ENCODE measurements at regions not wholly inside any gene's neighbourhood (a gene's known extent, or its start where the extent isn't known, plus 50 kb on each side); places are given as distances from the start of the nearest gene placed in this dataset.

DNA sequence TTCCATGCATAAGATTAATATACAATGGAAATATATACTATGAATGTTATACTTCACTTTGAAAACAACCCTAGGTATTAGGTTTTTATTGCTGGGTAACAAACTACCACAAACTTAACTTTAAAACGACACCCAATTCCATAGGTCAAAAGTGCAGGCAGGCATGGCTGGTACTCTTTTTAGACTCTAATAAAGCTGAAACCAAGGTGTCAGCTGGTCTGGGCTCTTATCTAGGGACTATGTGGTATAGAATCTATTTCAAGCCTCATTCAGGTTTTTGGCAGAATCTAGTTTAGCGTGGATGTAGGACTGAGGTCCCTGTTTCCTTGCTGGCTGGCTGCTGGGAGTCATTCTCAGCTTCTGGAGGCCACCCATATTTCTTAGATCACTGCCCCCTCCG is 65.0 kb upstream of the TMEM168 start:
- TF ChIP-seq EZH2 (IDR thresholded peaks at IDR 0.05) (no peak), EZH2phosphoT487 (IDR thresholded peaks at IDR 0.05) (no peak)
- TF ChIP-seq, protein P1, sequence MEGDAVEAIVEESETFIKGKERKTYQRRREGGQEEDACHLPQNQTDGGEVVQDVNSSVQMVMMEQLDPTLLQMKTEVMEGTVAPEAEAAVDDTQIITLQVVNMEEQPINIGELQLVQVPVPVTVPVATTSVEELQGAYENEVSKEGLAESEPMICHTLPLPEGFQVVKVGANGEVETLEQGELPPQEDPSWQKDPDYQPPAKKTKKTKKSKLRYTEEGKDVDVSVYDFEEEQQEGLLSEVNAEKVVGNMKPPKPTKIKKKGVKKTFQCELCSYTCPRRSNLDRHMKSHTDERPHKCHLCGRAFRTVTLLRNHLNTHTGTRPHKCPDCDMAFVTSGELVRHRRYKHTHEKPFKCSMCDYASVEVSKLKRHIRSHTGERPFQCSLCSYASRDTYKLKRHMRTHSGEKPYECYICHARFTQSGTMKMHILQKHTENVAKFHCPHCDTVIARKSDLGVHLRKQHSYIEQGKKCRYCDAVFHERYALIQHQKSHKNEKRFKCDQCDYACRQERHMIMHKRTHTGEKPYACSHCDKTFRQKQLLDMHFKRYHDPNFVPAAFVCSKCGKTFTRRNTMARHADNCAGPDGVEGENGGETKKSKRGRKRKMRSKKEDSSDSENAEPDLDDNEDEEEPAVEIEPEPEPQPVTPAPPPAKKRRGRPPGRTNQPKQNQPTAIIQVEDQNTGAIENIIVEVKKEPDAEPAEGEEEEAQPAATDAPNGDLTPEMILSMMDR (IDR thresholded peaks at IDR 0.05): no peak
